Thoracic aorta (tissue), 2 donors: ENCODE measurements at regions not wholly inside any gene's neighbourhood (a gene's known extent, or its start where the extent isn't known, plus 50 kb on each side); places are given as distances from the start of the nearest gene placed in this dataset.
A peak's percentile ranks its signal among the peaks of the same experiment; 100 is the strongest.

Experiments
- ATAC-seq: fragments of 150-250 bp; one replicate; pipeline ENCODE4 v1.8.0; 2017; ENCODE audit warnings: low read depth; ENCODE audit not compliant: insufficient number of reproducible peaks, low FRiP score
- DNase-seq: peaks from one replicate; pipeline ENCODE4 v3.0.0-alpha.2; 2020; ENCODE audit warnings: low spot score
- H3K27ac ChIP-seq, 2 donors: fragments of 200-600 bp; sonication (generic); 1 replicate in 1 of 2; 2 replicates in 1 of 2; pipeline ENCODE4 v1.5.1; 2016; ENCODE audit warnings: mild to moderate bottlenecking in 2 of 2, moderate library complexity in 2 of 2
- H3K27me3 ChIP-seq: fragments of 200-600 bp; sonication (generic); replicated peaks from 2 replicates; pipeline ENCODE4 v1.6.0; 2016; ENCODE audit warnings: mild to moderate bottlenecking; ENCODE audit not compliant: insufficient read depth
- H3K36me3 ChIP-seq: fragments of 200-600 bp; sonication (generic); one replicate; pipeline ENCODE4 v1.5.1; 2016
- H3K4me1 ChIP-seq, 2 donors: fragments of 200-600 bp; sonication (generic); 1 replicate in 1 of 2; 2 replicates in 1 of 2; pipeline versions ENCODE4 v1.5.1 to v1.6.0; 2016; ENCODE audit warnings: low read depth in 2 of 2, mild to moderate bottlenecking in 1 of 2; ENCODE audit not compliant: control insufficient read depth in 1 of 2
- H3K4me3 ChIP-seq: fragments of 200-600 bp; sonication (generic); 2 replicates; pipeline ENCODE4 v1.5.1; 2016; ENCODE audit warnings: mild to moderate bottlenecking
- H3K9me3 ChIP-seq: fragments of 200-600 bp; sonication (generic); 2 replicates; pipeline ENCODE4 v1.5.1; 2016
- CTCF ChIP-seq: fragments of 200-600 bp; sonication (generic); IDR thresholded peaks from one replicate; pipeline ENCODE4 v1.5.1; 2019; ENCODE audit warnings: antibody characterized with exemption

DNA sequence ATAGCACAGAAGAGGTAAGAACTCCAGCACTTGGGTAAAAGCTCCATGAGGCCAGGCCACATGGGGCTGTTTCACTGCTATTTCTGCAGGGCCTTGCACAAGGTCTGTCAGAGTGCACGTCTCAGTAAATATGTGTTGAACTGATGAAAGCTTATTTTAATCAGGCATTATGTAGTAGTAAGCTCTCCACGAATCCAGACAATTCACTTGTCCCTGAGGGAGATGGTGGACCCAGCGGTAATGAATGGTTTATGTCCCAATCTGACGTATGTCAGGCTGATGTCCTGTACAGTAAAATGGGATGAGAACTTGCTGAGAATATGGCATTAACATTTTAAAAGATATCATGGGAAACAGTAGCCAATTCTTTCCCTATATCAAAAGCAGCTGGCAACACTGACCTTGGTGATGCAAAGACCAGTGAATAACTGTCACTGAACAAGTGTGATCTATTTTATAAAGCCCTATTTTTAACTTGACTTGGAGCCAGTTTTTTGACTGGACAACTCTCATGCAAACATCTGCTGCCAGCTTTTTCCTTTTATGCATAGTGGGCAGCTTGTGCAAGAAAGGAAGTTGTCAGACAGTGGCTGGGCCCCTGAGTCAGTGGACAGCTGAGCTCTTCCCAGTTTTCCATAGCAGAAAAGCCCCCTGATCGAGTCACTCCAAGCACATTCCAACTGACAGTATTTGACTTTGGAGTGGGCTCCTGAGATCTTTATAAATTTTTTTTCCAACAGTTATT, 519.8 kb upstream of the MDFIC2 start:
- H3K4me3 ChIP-seq = no peak overlapping the region
- TF ChIP-seq CTCF = no peak
- peaks cover 20 to 33% of the 10 kb centered on the region in 2 donors for H3K4me1 ChIP-seq
- DNase-seq (peak; percentile 9), ATAC-seq (peak; percentile 57)
- no peaks in the 10 kb centered on the region for H3K36me3 ChIP-seq
- peak overlapping the region; percentile 66 to 83 for H3K27ac ChIP-seq
- H3K27me3 ChIP-seq = no peaks in the 10 kb centered on the region
- H3K9me3 ChIP-seq = no peaks in the 10 kb centered on the region

GRCh38 chr3:70829092-70829491, 516.7 kb upstream of the MDFIC2 start:
- Histone ChIP-seq H3K9me3 (no peaks in the 10 kb centered on the region), H3K27ac (peak overlapping the region; percentile 71 to 73), H3K4me1 (peaks cover 20 to 55% of the 10 kb centered on the region in 2 donors), H3K27me3 (no peaks in the 10 kb centered on the region), H3K4me3 (no peak overlapping the region), H3K36me3 (no peaks in the 10 kb centered on the region)
- ATAC-seq = peak; percentile 48
- DNase-seq = peak; percentile 46
- TF ChIP-seq CTCF = no peak

DNA sequence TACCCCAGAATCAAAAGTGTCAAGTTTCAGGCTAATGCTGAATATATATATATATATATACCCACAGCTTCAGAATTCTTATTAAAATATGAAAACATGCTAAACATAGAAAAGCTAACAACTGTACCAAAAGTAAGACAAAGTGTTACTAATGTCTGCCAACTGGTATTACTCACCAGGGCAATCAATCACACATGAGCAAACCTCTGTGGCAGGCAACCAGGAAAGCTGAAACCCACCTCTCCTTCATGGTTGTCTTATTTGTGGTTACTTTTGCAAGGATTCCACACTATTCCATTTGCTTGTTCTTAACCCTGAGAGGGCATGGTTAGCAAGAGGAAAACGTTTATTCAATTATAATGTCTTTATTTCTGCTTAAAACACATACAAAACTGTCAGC, 512.3 kb upstream of the MDFIC2 start:
- Histone ChIP-seq H3K4me1 (peaks cover 12 to 55% of the 10 kb centered on the region in 2 donors), H3K4me3 (no peak overlapping the region), H3K9me3 (no peaks in the 10 kb centered on the region), H3K27ac (peak overlapping the region; percentile 0 to 47), H3K27me3 (no peaks in the 10 kb centered on the region), H3K36me3 (no peaks in the 10 kb centered on the region)
- no peak for TF ChIP-seq CTCF
- DNase-seq = no peak
- peak; percentile 49 for ATAC-seq

DNA sequence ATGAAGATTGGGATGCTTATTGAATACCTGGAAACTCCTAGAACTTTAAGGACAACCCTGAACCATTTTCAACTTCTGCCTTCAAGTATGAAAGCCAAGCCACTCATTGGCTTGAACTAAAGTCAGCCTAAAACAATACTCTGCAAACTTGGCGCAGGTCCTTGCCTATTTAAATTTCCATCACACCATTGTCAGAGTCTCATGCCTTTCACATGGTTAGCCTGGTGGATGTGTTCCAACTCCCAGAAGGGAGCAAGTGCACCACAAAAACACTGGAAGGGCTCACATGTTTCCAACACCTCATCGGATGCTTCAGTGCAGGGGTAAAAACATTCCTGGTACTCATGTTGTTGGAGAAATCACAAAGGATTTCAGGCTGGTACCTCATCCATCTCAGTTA, 511.6 kb upstream of the MDFIC2 start:
- Histone ChIP-seq H3K4me1 (peaks cover 9 to 51% of the 10 kb centered on the region in 2 donors), H3K27ac (peak overlapping the region; percentile 45 to 47), H3K36me3 (no peaks in the 10 kb centered on the region), H3K9me3 (no peaks in the 10 kb centered on the region), H3K4me3 (no peak overlapping the region), H3K27me3 (no peaks in the 10 kb centered on the region)
- ATAC-seq = peak; percentile 66
- peak; percentile 11 for DNase-seq
- TF ChIP-seq CTCF = no peak

DNA sequence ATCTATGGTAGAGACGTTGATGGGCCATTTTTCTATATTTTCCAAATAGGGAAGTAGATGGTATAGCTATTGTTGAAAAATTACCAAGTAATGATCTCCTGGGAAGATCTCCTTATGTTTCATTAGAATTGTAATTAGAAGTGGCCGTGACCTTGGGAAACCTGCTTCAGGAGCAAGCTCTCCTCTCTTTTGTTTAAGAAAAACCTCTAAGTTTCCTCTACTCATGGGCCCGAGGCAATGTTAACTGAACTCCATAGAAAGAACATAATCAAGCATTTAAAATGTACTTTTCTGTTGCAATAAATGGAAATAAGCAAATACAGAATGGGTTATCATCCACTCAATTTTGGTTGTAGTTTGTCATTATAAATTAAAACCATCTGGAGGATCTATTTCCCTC, 511.2 kb upstream of the MDFIC2 start:
- no peak for ATAC-seq
- Histone ChIP-seq H3K9me3 (no peaks in the 10 kb centered on the region), H3K27ac (peak overlapping the region; percentile 40 to 47), H3K4me1 (peaks cover 5 to 47% of the 10 kb centered on the region in 2 donors), H3K27me3 (no peaks in the 10 kb centered on the region), H3K36me3 (no peaks in the 10 kb centered on the region), H3K4me3 (no peak overlapping the region)
- no peak for DNase-seq
- TF ChIP-seq CTCF = no peak
